Breast epithelium (tissue), 3 donors: ENCODE measurements at regions not wholly inside any gene's neighbourhood (a gene's known extent, or its start where the extent isn't known, plus 50 kb on each side); places are given as distances from the start of the nearest gene placed in this dataset.

Experiments
- POLR2A ChIP-seq: fragments of 450-650 bp; IDR thresholded peaks from one replicate; pipeline ENCODE4 v1.6.1; 2016; ENCODE audit warnings: antibody characterized with exemption, mild to moderate bottlenecking, moderate library complexity
- POLR2AphosphoS5 ChIP-seq, 3 donors: sonication (generic); formaldehyde crosslinking; IDR thresholded peaks; one replicate each; pipeline ENCODE4 v1.6.1; 2017; ENCODE audit warnings: antibody characterized with exemption in 3 of 3
- TF ChIP-seq, protein P1 (sequence below), 3 donors: fragments of 450-650 bp; IDR thresholded peaks; one replicate each; pipeline ENCODE4 v1.5.1; 2016 to 2017; ENCODE audit warnings: antibody characterized with exemption in 3 of 3, mild to moderate bottlenecking in 3 of 3, moderate library complexity in 3 of 3

DNA sequence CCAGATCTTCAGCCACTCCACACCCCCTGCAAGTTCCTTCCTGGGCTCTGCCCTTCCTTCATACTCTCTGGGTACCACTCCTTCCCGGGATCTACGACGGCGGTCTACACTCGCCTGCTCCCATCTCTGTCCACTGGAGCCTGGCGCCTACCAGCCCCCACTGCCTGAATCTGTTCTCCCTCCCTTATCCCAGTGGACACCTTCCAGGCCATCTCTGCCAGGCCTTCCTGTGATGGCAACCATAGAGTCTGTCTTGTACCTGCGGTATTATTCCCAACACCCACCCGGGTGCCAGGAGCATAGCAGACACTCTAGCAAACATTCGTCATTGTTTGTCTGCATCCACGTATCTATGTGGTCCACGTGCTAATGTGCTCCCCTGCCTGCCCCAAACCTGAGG, 140.9 kb downstream of the ZFP36L2 start:
- TF ChIP-seq POLR2A (no peak), POLR2AphosphoS5 (IDR thresholded peaks at IDR 0.05) (no peak)
- TF ChIP-seq, protein P1, sequence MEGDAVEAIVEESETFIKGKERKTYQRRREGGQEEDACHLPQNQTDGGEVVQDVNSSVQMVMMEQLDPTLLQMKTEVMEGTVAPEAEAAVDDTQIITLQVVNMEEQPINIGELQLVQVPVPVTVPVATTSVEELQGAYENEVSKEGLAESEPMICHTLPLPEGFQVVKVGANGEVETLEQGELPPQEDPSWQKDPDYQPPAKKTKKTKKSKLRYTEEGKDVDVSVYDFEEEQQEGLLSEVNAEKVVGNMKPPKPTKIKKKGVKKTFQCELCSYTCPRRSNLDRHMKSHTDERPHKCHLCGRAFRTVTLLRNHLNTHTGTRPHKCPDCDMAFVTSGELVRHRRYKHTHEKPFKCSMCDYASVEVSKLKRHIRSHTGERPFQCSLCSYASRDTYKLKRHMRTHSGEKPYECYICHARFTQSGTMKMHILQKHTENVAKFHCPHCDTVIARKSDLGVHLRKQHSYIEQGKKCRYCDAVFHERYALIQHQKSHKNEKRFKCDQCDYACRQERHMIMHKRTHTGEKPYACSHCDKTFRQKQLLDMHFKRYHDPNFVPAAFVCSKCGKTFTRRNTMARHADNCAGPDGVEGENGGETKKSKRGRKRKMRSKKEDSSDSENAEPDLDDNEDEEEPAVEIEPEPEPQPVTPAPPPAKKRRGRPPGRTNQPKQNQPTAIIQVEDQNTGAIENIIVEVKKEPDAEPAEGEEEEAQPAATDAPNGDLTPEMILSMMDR (IDR thresholded peaks at IDR 0.05): no peak
